ENCODE measurements at regions not wholly inside any gene's neighbourhood (a gene's known extent, or its start where the extent isn't known, plus 50 kb on each side); places are given as distances from the start of the nearest gene placed in this dataset.

GRCh38 chr2:240197462-240198139 is 57.1 kb upstream of the OTOS start:
- CTCF ChIA-PET = no interaction called here
- no peak for DNase-seq (ENCODE audit: extremely low spot score)
- POLR2A ChIA-PET = no interaction called here
- no peak for TF ChIP-seq SP1 (IDR thresholded peaks at IDR 0.05)
- TF ChIP-seq PKNOX1 (IDR thresholded peaks at IDR 0.05) = peak; percentile 71

- ChIA-PET POLR2A (no interaction called here), CTCF (no interaction called here)
- no peak for DNase-seq (ENCODE audit: extremely low spot score)
- TF ChIP-seq SUZ12 (IDR thresholded peaks at IDR 0.05) (no peak), PKNOX1 (IDR thresholded peaks at IDR 0.05) (peak; percentile 14; the same call in 1 of the 2 replicates), TARDBP (IDR thresholded peaks at IDR 0.05) (no peak), LEF1 (IDR thresholded peaks at IDR 0.05; ENCODE audit: borderline replicate concordance) (no peak), BHLHE40 (IDR thresholded peaks at IDR 0.05; ENCODE audit: borderline replicate concordance) (no peak), ZNF384 (IDR thresholded peaks at IDR 0.05) (no peak), NFRKB (IDR thresholded peaks at IDR 0.05) (no peak)
Measured at GRCh38 chr2:240198226-240198625, 57.8 kb upstream of the OTOS start.

GRCh38 chr2:240199133-240199870 is 58.8 kb upstream of the OTOS start:
- CTCF ChIA-PET = no interaction called here
- no peak for DNase-seq (ENCODE audit: extremely low spot score)
- POLR2A ChIA-PET = no interaction called here
- no peak for TF ChIP-seq SUZ12 (IDR thresholded peaks at IDR 0.05)
- TF ChIP-seq NFRKB (IDR thresholded peaks at IDR 0.05) = no peak
- TF ChIP-seq CTBP1 (IDR thresholded peaks at IDR 0.05; ENCODE audit: borderline replicate concordance) = no peak

- CTCF ChIA-PET = no interaction called here
- POLR2A ChIA-PET = no interaction called here
- no peak for TF ChIP-seq SP1 (IDR thresholded peaks at IDR 0.05)
- TF ChIP-seq ARNT (IDR thresholded peaks at IDR 0.05) = no peak
- TF ChIP-seq L3MBTL2 (conservative IDR thresholded peaks at IDR 0.05) = no peak
- no peak for TF ChIP-seq PKNOX1 (IDR thresholded peaks at IDR 0.05)
- TF ChIP-seq HDGF (IDR thresholded peaks at IDR 0.05; ENCODE audit: borderline replicate concordance) = no peak
- no peak for TF ChIP-seq ELF4 (IDR thresholded peaks at IDR 0.05)
- TF ChIP-seq CTBP1 (IDR thresholded peaks at IDR 0.05; ENCODE audit: borderline replicate concordance) = no peak
- no peak for TF ChIP-seq FOXK2 (IDR thresholded peaks at IDR 0.05)
- TF ChIP-seq TARDBP (IDR thresholded peaks at IDR 0.05) = no peak
- TF ChIP-seq BHLHE40 (IDR thresholded peaks at IDR 0.05; ENCODE audit: borderline replicate concordance) = no peak
- TF ChIP-seq ZNF384 (IDR thresholded peaks at IDR 0.05) = no peak
- TF ChIP-seq SUZ12 (IDR thresholded peaks at IDR 0.05) = no peak
- no peak for TF ChIP-seq FOXA1 (IDR thresholded peaks at IDR 0.05)
- no peak for TF ChIP-seq NFRKB (IDR thresholded peaks at IDR 0.05)
- no peak for TF ChIP-seq FOXM1 (IDR thresholded peaks at IDR 0.05; ENCODE audit: borderline replicate concordance)
- TF ChIP-seq LEF1 (IDR thresholded peaks at IDR 0.05; ENCODE audit: borderline replicate concordance) = no peak
- no peak for DNase-seq (ENCODE audit: extremely low spot score)
Measured at GRCh38 chr2:240200230-240201051, 60.0 kb upstream of the OTOS start.

GRCh38 chr2:240201866-240202265 is 61.4 kb upstream of the OTOS start:
- TF ChIP-seq FOXA1 (IDR thresholded peaks at IDR 0.05) (no peak), HDGF (IDR thresholded peaks at IDR 0.05; ENCODE audit: borderline replicate concordance) (no peak), ZNF384 (IDR thresholded peaks at IDR 0.05) (no peak), SP1 (IDR thresholded peaks at IDR 0.05) (no peak), ARNT (IDR thresholded peaks at IDR 0.05) (no peak), NFRKB (IDR thresholded peaks at IDR 0.05) (no peak), ELF4 (IDR thresholded peaks at IDR 0.05) (no peak), LEF1 (IDR thresholded peaks at IDR 0.05; ENCODE audit: borderline replicate concordance) (no peak), TARDBP (IDR thresholded peaks at IDR 0.05) (no peak), CTBP1 (IDR thresholded peaks at IDR 0.05; ENCODE audit: borderline replicate concordance) (no peak)
- CTCF ChIA-PET = no interaction called here
- DNase-seq (ENCODE audit: extremely low spot score) = no peak
- POLR2A ChIA-PET = no interaction called here

- TF ChIP-seq BHLHE40 (IDR thresholded peaks at IDR 0.05; ENCODE audit: borderline replicate concordance) (no peak), FOXK2 (IDR thresholded peaks at IDR 0.05) (no peak), LEF1 (IDR thresholded peaks at IDR 0.05; ENCODE audit: borderline replicate concordance) (no peak)
- CTCF ChIA-PET = no interaction called here
- DNase-seq (ENCODE audit: extremely low spot score) = no peak
- POLR2A ChIA-PET = no interaction called here
Measured at GRCh38 chr2:240202586-240202985, 62.1 kb upstream of the OTOS start.
